ENCODE measurements at regions not wholly inside any gene's neighbourhood (a gene's known extent, or its start where the extent isn't known, plus 50 kb on each side); places are given as distances from the start of the nearest gene placed in this dataset.

GRCh38 chr2:18445433-18446320 lies 114.8 kb downstream of the RDH14 start:
- no peak for DNase-seq (ENCODE audit: low spot score)
- TF ChIP-seq EZH2 (IDR thresholded peaks at IDR 0.05; ENCODE audit: borderline replicate concordance, low read depth, low read length, poor library complexity, severe bottlenecking), result no peak
- TF ChIP-seq, protein P1, sequence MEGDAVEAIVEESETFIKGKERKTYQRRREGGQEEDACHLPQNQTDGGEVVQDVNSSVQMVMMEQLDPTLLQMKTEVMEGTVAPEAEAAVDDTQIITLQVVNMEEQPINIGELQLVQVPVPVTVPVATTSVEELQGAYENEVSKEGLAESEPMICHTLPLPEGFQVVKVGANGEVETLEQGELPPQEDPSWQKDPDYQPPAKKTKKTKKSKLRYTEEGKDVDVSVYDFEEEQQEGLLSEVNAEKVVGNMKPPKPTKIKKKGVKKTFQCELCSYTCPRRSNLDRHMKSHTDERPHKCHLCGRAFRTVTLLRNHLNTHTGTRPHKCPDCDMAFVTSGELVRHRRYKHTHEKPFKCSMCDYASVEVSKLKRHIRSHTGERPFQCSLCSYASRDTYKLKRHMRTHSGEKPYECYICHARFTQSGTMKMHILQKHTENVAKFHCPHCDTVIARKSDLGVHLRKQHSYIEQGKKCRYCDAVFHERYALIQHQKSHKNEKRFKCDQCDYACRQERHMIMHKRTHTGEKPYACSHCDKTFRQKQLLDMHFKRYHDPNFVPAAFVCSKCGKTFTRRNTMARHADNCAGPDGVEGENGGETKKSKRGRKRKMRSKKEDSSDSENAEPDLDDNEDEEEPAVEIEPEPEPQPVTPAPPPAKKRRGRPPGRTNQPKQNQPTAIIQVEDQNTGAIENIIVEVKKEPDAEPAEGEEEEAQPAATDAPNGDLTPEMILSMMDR (conservative IDR thresholded peaks at IDR 0.05; ENCODE audit: low read depth, low read length), result no peak
- intact Hi-C loops (cut with micrococcal nuclease; ENCODE audit: unreplicated experiment), result no loop called here
- H3K4me3 ChIP-seq (ENCODE audit: low read depth, low read length, poor library complexity, severe bottlenecking), result no peak overlapping the region
- no peaks in the 10 kb centered on the region for H3K36me3 ChIP-seq (ENCODE audit: insufficient read depth, low read length, poor library complexity, severe bottlenecking)
- POLR2A ChIA-PET (ENCODE audit: low non-redundant PET), result no interaction called here
- H3K27me3 ChIP-seq (replicated peaks; ENCODE audit: insufficient read depth, low read depth, low read length, poor library complexity), result no peaks in the 10 kb centered on the region
- H3K9me3 ChIP-seq (ENCODE audit: low read depth, low read length, poor library complexity, severe bottlenecking), result no peaks in the 10 kb centered on the region
- no peak overlapping the region for H3K27ac ChIP-seq (ENCODE audit: low read depth, low read length, poor library complexity, severe bottlenecking)
- H3K4me1 ChIP-seq (ENCODE audit: insufficient read depth, low read length, poor library complexity, severe bottlenecking), result no peaks in the 10 kb centered on the region
- CTCF ChIA-PET, result no interaction called here
- no TSS peak for BruUV-seq (replicated peaks)

DNA sequence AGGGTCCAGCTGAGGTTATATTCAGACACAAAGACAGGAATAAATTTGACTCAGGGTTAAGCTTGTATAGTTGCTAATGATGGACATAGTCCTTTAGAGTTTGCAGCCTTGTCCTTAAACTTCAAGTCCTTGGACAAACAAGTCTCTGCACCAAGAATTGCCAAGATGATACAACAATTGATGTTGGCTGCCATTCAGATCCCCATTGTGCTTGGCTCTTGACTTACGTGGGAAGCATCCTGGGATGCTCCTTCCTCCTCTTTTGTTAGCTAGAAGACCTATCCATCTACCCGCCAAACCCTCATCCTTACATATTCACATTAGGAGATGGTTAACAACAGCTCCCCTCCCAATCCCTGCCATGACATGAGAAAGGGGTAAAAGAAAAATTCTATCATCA lies 115.6 kb downstream of the RDH14 start:
- H3K4me3 ChIP-seq (ENCODE audit: low read depth, low read length, poor library complexity, severe bottlenecking), result no peak overlapping the region
- H3K9me3 ChIP-seq (ENCODE audit: low read depth, low read length, poor library complexity, severe bottlenecking), result no peaks in the 10 kb centered on the region
- intact Hi-C loops (cut with micrococcal nuclease; ENCODE audit: unreplicated experiment), result no loop called here
- CTCF ChIA-PET, result no interaction called here
- no peak overlapping the region for H3K27ac ChIP-seq (ENCODE audit: low read depth, low read length, poor library complexity, severe bottlenecking)
- no peaks in the 10 kb centered on the region for H3K27me3 ChIP-seq (replicated peaks; ENCODE audit: insufficient read depth, low read depth, low read length, poor library complexity)
- DNase-seq (ENCODE audit: low spot score), result no peak
- BruUV-seq (replicated peaks), result no TSS peak
- TF ChIP-seq, protein P1 (conservative IDR thresholded peaks at IDR 0.05; ENCODE audit: low read depth, low read length), result no peak
- no peak for TF ChIP-seq EZH2 (IDR thresholded peaks at IDR 0.05; ENCODE audit: borderline replicate concordance, low read depth, low read length, poor library complexity, severe bottlenecking)
- POLR2A ChIA-PET (ENCODE audit: low non-redundant PET), result no interaction called here
- H3K36me3 ChIP-seq (ENCODE audit: insufficient read depth, low read length, poor library complexity, severe bottlenecking), result no peaks in the 10 kb centered on the region
- no peaks in the 10 kb centered on the region for H3K4me1 ChIP-seq (ENCODE audit: insufficient read depth, low read length, poor library complexity, severe bottlenecking)

GRCh38 chr2:18441583-18441982 lies 118.9 kb downstream of the RDH14 start:
- H3K27ac ChIP-seq (ENCODE audit: low read depth, low read length, poor library complexity, severe bottlenecking), result no peak overlapping the region
- H3K36me3 ChIP-seq (ENCODE audit: insufficient read depth, low read length, poor library complexity, severe bottlenecking), result no peaks in the 10 kb centered on the region
- POLR2A ChIA-PET (ENCODE audit: low non-redundant PET), result no interaction called here
- no peaks in the 10 kb centered on the region for H3K27me3 ChIP-seq (replicated peaks; ENCODE audit: insufficient read depth, low read depth, low read length, poor library complexity)
- BruUV-seq (replicated peaks), result no TSS peak
- intact Hi-C loops (cut with micrococcal nuclease; ENCODE audit: unreplicated experiment), result no loop called here
- H3K4me1 ChIP-seq (ENCODE audit: insufficient read depth, low read length, poor library complexity, severe bottlenecking), result peaks cover 4% of the 10 kb centered on the region
- DNase-seq (ENCODE audit: low spot score), result no peak
- CTCF ChIA-PET, result no interaction called here
- H3K4me3 ChIP-seq (ENCODE audit: low read depth, low read length, poor library complexity, severe bottlenecking), result no peak overlapping the region
- TF ChIP-seq EZH2 (IDR thresholded peaks at IDR 0.05; ENCODE audit: borderline replicate concordance, low read depth, low read length, poor library complexity, severe bottlenecking), result no peak
- H3K9me3 ChIP-seq (ENCODE audit: low read depth, low read length, poor library complexity, severe bottlenecking), result no peaks in the 10 kb centered on the region

DNA sequence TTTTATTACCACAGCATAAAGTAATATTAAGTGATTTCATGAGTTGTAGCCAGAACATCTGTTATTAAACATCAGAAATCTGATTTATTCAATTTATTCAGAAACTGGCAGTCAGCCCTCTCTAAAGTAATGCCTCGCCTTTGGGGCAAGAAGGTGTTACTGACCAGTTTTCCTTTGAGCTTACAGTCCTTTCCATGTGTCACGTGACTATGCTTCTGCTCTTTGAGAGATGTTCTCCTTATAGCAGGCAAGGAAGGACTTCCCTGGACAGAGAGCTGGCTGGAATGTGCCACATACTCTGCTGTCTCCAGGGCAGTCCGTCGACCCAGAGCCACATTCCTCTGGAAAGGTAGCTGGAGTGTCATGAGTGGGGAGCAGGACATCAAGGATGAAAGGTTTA lies 119.7 kb downstream of the RDH14 start:
- Histone ChIP-seq H3K4me3 (ENCODE audit: low read depth, low read length, poor library complexity, severe bottlenecking) (no peak overlapping the region), H3K27me3 (replicated peaks; ENCODE audit: insufficient read depth, low read depth, low read length, poor library complexity) (no peaks in the 10 kb centered on the region), H3K9me3 (ENCODE audit: low read depth, low read length, poor library complexity, severe bottlenecking) (no peaks in the 10 kb centered on the region), H3K36me3 (ENCODE audit: insufficient read depth, low read length, poor library complexity, severe bottlenecking) (no peaks in the 10 kb centered on the region), H3K27ac (ENCODE audit: low read depth, low read length, poor library complexity, severe bottlenecking) (no peak overlapping the region), H3K4me1 (ENCODE audit: insufficient read depth, low read length, poor library complexity, severe bottlenecking) (peaks cover 5% of the 10 kb centered on the region)
- intact Hi-C loops (cut with micrococcal nuclease; ENCODE audit: unreplicated experiment), result no loop called here
- POLR2A ChIA-PET (ENCODE audit: low non-redundant PET), result no interaction called here
- no TSS peak for BruUV-seq (replicated peaks)
- CTCF ChIA-PET, result no interaction called here
- TF ChIP-seq EZH2 (IDR thresholded peaks at IDR 0.05; ENCODE audit: borderline replicate concordance, low read depth, low read length, poor library complexity, severe bottlenecking), result no peak
- no peak for DNase-seq (ENCODE audit: low spot score)

Measured in A673 (cell line).